ENCODE measurements at regions not wholly inside any gene's neighbourhood (a gene's known extent, or its start where the extent isn't known, plus 50 kb on each side); places are given as distances from the start of the nearest gene placed in this dataset.

DNA sequence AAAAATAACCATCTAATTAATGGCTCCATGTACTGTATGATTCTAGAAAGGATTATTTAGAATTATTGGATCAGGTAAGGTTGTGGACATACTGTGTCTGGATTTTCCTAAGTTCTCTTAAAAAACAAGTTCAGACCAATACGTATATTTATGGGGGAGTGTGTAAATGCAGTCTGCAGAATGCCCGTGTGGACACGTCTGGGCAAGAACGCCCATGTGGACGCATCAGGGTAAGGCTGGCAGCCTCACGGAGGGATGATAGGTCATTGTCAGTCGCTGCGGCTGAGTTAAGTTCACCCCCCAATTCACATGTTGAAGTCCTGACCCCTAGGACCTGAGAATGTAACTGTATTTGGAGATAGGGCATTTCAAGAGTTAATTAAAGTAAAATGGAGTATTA is 160.0 kb upstream of the SHH start:
- TF ChIP-seq, protein P1, sequence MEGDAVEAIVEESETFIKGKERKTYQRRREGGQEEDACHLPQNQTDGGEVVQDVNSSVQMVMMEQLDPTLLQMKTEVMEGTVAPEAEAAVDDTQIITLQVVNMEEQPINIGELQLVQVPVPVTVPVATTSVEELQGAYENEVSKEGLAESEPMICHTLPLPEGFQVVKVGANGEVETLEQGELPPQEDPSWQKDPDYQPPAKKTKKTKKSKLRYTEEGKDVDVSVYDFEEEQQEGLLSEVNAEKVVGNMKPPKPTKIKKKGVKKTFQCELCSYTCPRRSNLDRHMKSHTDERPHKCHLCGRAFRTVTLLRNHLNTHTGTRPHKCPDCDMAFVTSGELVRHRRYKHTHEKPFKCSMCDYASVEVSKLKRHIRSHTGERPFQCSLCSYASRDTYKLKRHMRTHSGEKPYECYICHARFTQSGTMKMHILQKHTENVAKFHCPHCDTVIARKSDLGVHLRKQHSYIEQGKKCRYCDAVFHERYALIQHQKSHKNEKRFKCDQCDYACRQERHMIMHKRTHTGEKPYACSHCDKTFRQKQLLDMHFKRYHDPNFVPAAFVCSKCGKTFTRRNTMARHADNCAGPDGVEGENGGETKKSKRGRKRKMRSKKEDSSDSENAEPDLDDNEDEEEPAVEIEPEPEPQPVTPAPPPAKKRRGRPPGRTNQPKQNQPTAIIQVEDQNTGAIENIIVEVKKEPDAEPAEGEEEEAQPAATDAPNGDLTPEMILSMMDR (IDR thresholded peaks at IDR 0.05; ENCODE audit: poor library complexity), result no peak
- TF ChIP-seq EZH2 (IDR thresholded peaks at IDR 0.05; ENCODE audit: borderline replicate concordance) (no peak), EZH2phosphoT487 (IDR thresholded peaks at IDR 0.05; ENCODE audit: low read depth, severe bottlenecking, unreplicated experiment) (no peak)

All from hepatocyte (in vitro differentiated cells).